SK-N-SH (cell line): ENCODE measurements at regions not wholly inside any gene's neighbourhood (a gene's known extent, or its start where the extent isn't known, plus 50 kb on each side); places are given as distances from the start of the nearest gene placed in this dataset.

Experiments
- CTCF ChIA-PET: fragments of 300-600, 350-600 bp; formaldehyde crosslinking; extraction: SDS; loops from one replicate; lab custom pipeline; 2021; lab: Yijun Ruan, JAX
- POLR2A ChIA-PET: fragments of 350-600 bp; sonication (Branson Sonifier 250); formaldehyde crosslinking; extraction: SDS; loops from one replicate; lab custom pipeline; 2020; ENCODE audit warnings: antibody characterized with exemption, inconsistent platforms; lab: Yijun Ruan, JAX
- DNase-seq: peaks from one replicate; pipeline ENCODE4 v3.0.0; 2012
- H2AFZ ChIP-seq: fragments of 200-600 bp; sonication (generic); 2 replicates; pipeline ENCODE4 v1.8.1; 2016; ENCODE audit warnings: antibody characterized with exemption, mild to moderate bottlenecking, low read depth
- H3F3A ChIP-seq: fragments of 200-600 bp; sonication (generic); replicated peaks from 2 replicates; pipeline ENCODE3; 2016; ENCODE audit warnings: antibody characterized with exemption, mild to moderate bottlenecking; ENCODE audit not compliant: insufficient read depth
- H3K27ac ChIP-seq, 2 experiments: fragments of 200-500 bp in 1 of 2; fragments of 200-600 bp in 1 of 2; sonication (Bioruptor generic) in 1 of 2; sonication (generic), shearing (Covaris generic) in 1 of 2; 2 replicates each; pipeline versions ENCODE4 v1.5.1 to v1.6.1; 2014 to 2016; ENCODE audit warnings: low read depth in 2 of 2, inconsistent platforms in 1 of 2, low read length in 1 of 2, mild to moderate bottlenecking in 1 of 2, mixed read lengths in 1 of 2
- H3K27me3 ChIP-seq: fragments of 200-600 bp; sonication (generic), shearing (Covaris generic); 2 replicates; pipeline ENCODE4 v1.6.1; 2016; ENCODE audit warnings: mixed run types; ENCODE audit not compliant: insufficient read depth
- H3K36me3 ChIP-seq, 2 experiments: fragments of 200-500 bp in 1 of 2; fragments of 200-600 bp in 1 of 2; sonication (Bioruptor generic) in 1 of 2; sonication (generic) in 1 of 2; replicated peaks in 1 of 2; 2 replicates each; pipeline versions ENCODE3 to v1.5.1; 2014 to 2016; ENCODE audit warnings: low read length in 1 of 2, mild to moderate bottlenecking in 1 of 2; ENCODE audit not compliant: insufficient read depth in 2 of 2, control insufficient read depth in 1 of 2
- H3K4me1 ChIP-seq, 2 experiments: fragments of 200-500 bp in 1 of 2; fragments of 200-600 bp in 1 of 2; sonication (Bioruptor generic) in 1 of 2; sonication (generic), shearing (Covaris generic) in 1 of 2; 2 replicates each; pipeline versions ENCODE4 v1.5.1 to v1.6.1; 2014 to 2016; ENCODE audit warnings: low read depth in 1 of 2, low read length in 1 of 2, mixed run types in 1 of 2; ENCODE audit not compliant: insufficient read depth in 2 of 2, control insufficient read depth in 1 of 2
- H3K4me2 ChIP-seq: fragments of 200-600 bp; sonication (generic), shearing (Covaris generic); 2 replicates; pipeline ENCODE4 v1.6.1; 2017; ENCODE audit warnings: mixed run types
- H3K4me3 ChIP-seq, 2 experiments: fragments of 200-500 bp in 1 of 2; fragments of 200-600 bp in 1 of 2; sonication (Bioruptor generic) in 1 of 2; sonication (generic), shearing (Covaris generic) in 1 of 2; 2 replicates each; pipeline versions ENCODE4 v1.5.1 to v1.8.1; 2014 to 2016; ENCODE audit warnings: low read depth in 2 of 2, inconsistent platforms in 1 of 2, low read length in 1 of 2, mild to moderate bottlenecking in 1 of 2, mixed read lengths in 1 of 2, moderate library complexity in 1 of 2
- H3K79me2 ChIP-seq: fragments of 200-600 bp; sonication (generic); 2 replicates; pipeline ENCODE4 v1.8.1; 2017; ENCODE audit warnings: mild to moderate bottlenecking; ENCODE audit not compliant: insufficient read depth
- H3K9ac ChIP-seq: fragments of 200-600 bp; sonication (generic); 2 replicates; pipeline ENCODE4 v1.6.1; 2017; ENCODE audit warnings: mixed run types
- H3K9me2 ChIP-seq: fragments of 200-600 bp; sonication (generic); 2 replicates; pipeline ENCODE4 v1.6.1; 2017; ENCODE audit warnings: mixed run types
- H3K9me3 ChIP-seq: fragments of 200-600 bp; sonication (generic); 2 replicates; pipeline ENCODE4 v1.6.1; 2017; ENCODE audit warnings: mixed run types, mild to moderate bottlenecking, moderate library complexity
- H4K20me1 ChIP-seq: fragments of 200-600 bp; sonication (generic); 2 replicates; pipeline ENCODE4 v1.6.1; 2017; ENCODE audit warnings: mild to moderate bottlenecking, mixed run types; ENCODE audit not compliant: insufficient read depth
- ELF1 ChIP-seq: IDR thresholded peaks from 2 replicates; pipeline ENCODE4 v1.4.0; 2012
- FOSL2 ChIP-seq: IDR thresholded peaks from 2 replicates; pipeline ENCODE4 v1.4.0; 2012; ENCODE audit warnings: low read depth, mild to moderate bottlenecking, moderate library complexity, borderline replicate concordance
- FOXJ3 ChIP-seq: sonication (generic); formaldehyde crosslinking; IDR thresholded peaks from 2 replicates; pipeline ENCODE4 v1.5.1; 2020; ENCODE audit warnings: mild to moderate bottlenecking, missing genetic modification reagents
- IRF3 ChIP-seq: fragments of 150-350 bp; IDR thresholded peaks from 2 replicates; pipeline ENCODE4 v1.6.1; 2016; ENCODE audit warnings: mild to moderate bottlenecking, low read depth, low read length
- RFX5 ChIP-seq: IDR thresholded peaks from 2 replicates; pipeline ENCODE4 v1.6.1; 2012; ENCODE audit warnings: mild to moderate bottlenecking, improper control_type of control experiment, low read length
- SIN3A ChIP-seq: IDR thresholded peaks from 2 replicates; pipeline ENCODE4 v1.6.1; 2012; ENCODE audit warnings: low read depth, mild to moderate bottlenecking, low read length, moderate library complexity, borderline replicate concordance
- TAF1 ChIP-seq: IDR thresholded peaks from 2 replicates; pipeline ENCODE4 v1.6.1; 2012; ENCODE audit warnings: low read depth, mild to moderate bottlenecking, low read length, moderate library complexity, borderline replicate concordance
- WGBS: methylation state at CpG from one replicate; pipeline ENCODE4 v1.1.6; 2017; ENCODE audit warnings: low lambda C conversion rate; 5-methylcytosine and 5-hydroxymethylcytosine counted together
- TF ChIP-seq, protein P1 (sequence below): IDR thresholded peaks from 2 replicates; pipeline ENCODE4 v1.4.0; 2012; ENCODE audit warnings: low read depth, borderline replicate concordance

DNA sequence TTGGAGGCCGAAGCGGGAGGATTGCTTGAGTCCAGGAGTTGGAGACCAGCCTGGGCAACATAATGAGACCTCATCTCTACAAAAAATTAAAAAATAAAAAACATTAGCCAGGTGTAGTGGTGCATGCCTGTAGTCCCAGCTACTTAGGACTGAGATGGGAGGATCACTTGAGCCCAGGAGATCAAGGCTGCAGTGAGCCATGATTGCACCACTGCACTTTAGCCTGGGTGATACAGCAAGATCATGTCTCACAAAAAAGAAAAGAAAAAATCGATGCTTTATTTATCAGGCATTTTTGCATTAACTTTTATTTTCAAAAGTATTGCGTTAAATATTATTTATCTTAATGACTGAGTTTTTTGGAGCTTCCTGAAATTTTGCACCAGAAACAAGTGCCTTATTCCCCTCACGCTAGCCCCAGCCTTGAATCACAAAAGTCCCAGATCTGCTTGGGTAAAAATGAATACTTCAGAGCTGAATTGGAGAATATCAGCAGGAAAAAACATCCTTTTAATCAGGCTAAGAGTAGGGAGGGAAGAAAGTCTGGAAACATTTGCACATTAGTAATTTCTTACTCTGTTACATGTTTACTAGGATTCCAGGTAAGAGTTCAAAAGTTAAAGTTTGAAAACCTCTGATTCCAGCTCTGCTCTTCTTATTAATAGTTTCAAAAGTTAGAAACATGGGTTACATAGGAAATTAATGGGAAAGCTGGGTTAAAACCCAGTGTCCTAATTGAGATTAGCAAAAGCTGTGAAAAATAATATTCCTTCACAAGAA lies 111.4 kb upstream of the FOXN2 start:
- H3K9me3 ChIP-seq = no peaks in the 10 kb centered on the region
- no peaks in the 10 kb centered on the region for H3K27me3 ChIP-seq
- DNase-seq = no peak
- no peak overlapping the region for H2AFZ ChIP-seq
- H3F3A ChIP-seq = no peaks in the 10 kb centered on the region
- H3K9me2 ChIP-seq = no peaks in the 10 kb centered on the region
- H3K79me2 ChIP-seq = no peaks in the 10 kb centered on the region
- WGBS = 89% methylated on average over 5 of the region's 5 CpGs
- ChIA-PET POLR2A (no interaction called here), CTCF (interaction anchor here (0.7 kb wide), 1 partner anchor 28 kb away, joined by 3 read pairs; no protein-coding TSS in a partner anchor)
- TF ChIP-seq, protein P1, sequence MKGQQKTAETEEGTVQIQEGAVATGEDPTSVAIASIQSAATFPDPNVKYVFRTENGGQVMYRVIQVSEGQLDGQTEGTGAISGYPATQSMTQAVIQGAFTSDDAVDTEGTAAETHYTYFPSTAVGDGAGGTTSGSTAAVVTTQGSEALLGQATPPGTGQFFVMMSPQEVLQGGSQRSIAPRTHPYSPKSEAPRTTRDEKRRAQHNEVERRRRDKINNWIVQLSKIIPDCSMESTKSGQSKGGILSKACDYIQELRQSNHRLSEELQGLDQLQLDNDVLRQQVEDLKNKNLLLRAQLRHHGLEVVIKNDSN = no peak
- TF ChIP-seq SIN3A (no peak), IRF3 (no peak)
- H3K36me3 ChIP-seq = no peaks in the 10 kb centered on the region
- H4K20me1 ChIP-seq = no peaks in the 10 kb centered on the region
- no peak overlapping the region for H3K27ac ChIP-seq
- no peak overlapping the region for H3K4me2 ChIP-seq
- peaks cover 0 to under 1% of the 10 kb centered on the region in 2 experiments; a peak in 1 of 4 replicates for H3K4me1 ChIP-seq
- no peak overlapping the region for H3K9ac ChIP-seq
- no peak overlapping the region for H3K4me3 ChIP-seq

GRCh38 chr2:48203668-48204067 lies 110.8 kb upstream of the FOXN2 start:
- POLR2A ChIA-PET = no interaction called here
- Histone ChIP-seq H3K27ac (no peak overlapping the region), H3K4me1 (peaks cover 0 to 7% of the 10 kb centered on the region in 2 experiments; a peak in 1 of 4 replicates), H2AFZ (no peak overlapping the region), H3K9ac (no peak overlapping the region), H3K4me3 (no peak overlapping the region), H3K4me2 (no peak overlapping the region), H3K79me2 (no peaks in the 10 kb centered on the region), H4K20me1 (no peaks in the 10 kb centered on the region), H3K9me2 (no peaks in the 10 kb centered on the region), H3F3A (peaks cover 5% of the 10 kb centered on the region), H3K27me3 (no peaks in the 10 kb centered on the region), H3K9me3 (no peaks in the 10 kb centered on the region), H3K36me3 (no peaks in the 10 kb centered on the region)
- DNase-seq = no peak
- CTCF ChIA-PET = interaction anchor here (0.7 kb wide), 1 partner anchor 28 kb away, joined by 3 read pairs; no protein-coding TSS in a partner anchor
- TF ChIP-seq ELF1 (no peak), TAF1 (no peak), FOSL2 (no peak), FOXJ3 (no peak), RFX5 (no peak)
- TF ChIP-seq, protein P1 = no peak
